T-cell (primary cell): ENCODE measurements at regions not wholly inside any gene's neighbourhood (a gene's known extent, or its start where the extent isn't known, plus 50 kb on each side); places are given as distances from the start of the nearest gene placed in this dataset.
"Not testable (repeated sequence)": the region's sequence is repeated elsewhere in the genome, so short reads cannot be mapped to it uniquely, and the experiment has no call there.

Source experiments
- ATAC-seq, 4 experiments: fragments of 200-7000 bp in 3 of 4; fragments of 150-1000 bp in 1 of 4; cut with Tn5 transposase; replicated peaks in 1 of 4; 1 replicate in 3 of 4; 2 replicates in 1 of 4; pipeline ENCODE4 v1.10.0; 2021; ENCODE audit warnings: moderate library complexity in 3 of 4, mild to moderate bottlenecking in 2 of 4, moderate number of reproducible peaks in 1 of 4
- CTCF ChIA-PET, 2 donors: fragments of 300-600 bp; sonication (Branson Sonifier 250); formaldehyde crosslinking; loops; one replicate each; lab custom pipeline; 2022; ENCODE audit warnings: antibody characterized with exemption in 2 of 2; lab: Charles Lee
- POLR2A ChIA-PET, 2 donors: fragments of 300-600 bp; sonication (Branson Sonifier 250); formaldehyde crosslinking; loops; one replicate each; lab custom pipeline; 2022; ENCODE audit warnings: antibody characterized with exemption in 2 of 2; lab: Charles Lee
- DNase-seq, 35 experiments: peaks; one replicate each; pipeline versions ENCODE4 v3.0.0 to v3.0.0-alpha.2; 2013 to 2023
- H3K27ac ChIP-seq: one replicate; pipeline ENCODE4 v1.5.1; 2013; ENCODE audit warnings: low read length
- H3K27me3 ChIP-seq, 2 experiments: replicated peaks in 1 of 2; 1 replicate in 1 of 2; 2 replicates in 1 of 2; pipeline versions ENCODE4 v1.6.1 to v1.7.0; 2013; ENCODE audit warnings: low read length in 1 of 2, mixed read lengths in 1 of 2; ENCODE audit not compliant: control insufficient read depth in 2 of 2, insufficient read depth in 2 of 2; ENCODE audit errors: extremely low read depth in 1 of 2
- H3K36me3 ChIP-seq, 2 donors: 1 replicate in 1 of 2; 2 replicates in 1 of 2; pipeline versions ENCODE4 v1.6.1 to v1.7.0; 2013; ENCODE audit warnings: low read length in 1 of 2; ENCODE audit not compliant: control insufficient read depth in 2 of 2, insufficient read depth in 1 of 2; ENCODE audit errors: extremely low read depth in 1 of 2
- H3K4me1 ChIP-seq, 2 experiments: 1 replicate in 1 of 2; 2 replicates in 1 of 2; pipeline versions ENCODE4 v1.6.1 to v1.7.0; 2013; ENCODE audit warnings: low read length in 2 of 2, mixed read lengths in 1 of 2; ENCODE audit not compliant: insufficient read depth in 2 of 2, control insufficient read depth in 1 of 2; ENCODE audit errors: extremely low read depth in 1 of 2
- H3K4me3 ChIP-seq, 2 donors: 1 replicate in 1 of 2; 2 replicates in 1 of 2; pipeline versions ENCODE4 v1.5.1 to v1.7.0; 2013; ENCODE audit warnings: mild to moderate bottlenecking in 2 of 2, low read length in 1 of 2, moderate library complexity in 1 of 2; ENCODE audit not compliant: control insufficient read depth in 1 of 2; ENCODE audit errors: extremely low read depth in 1 of 2
- H3K9me3 ChIP-seq: 2 replicates; pipeline ENCODE4 v1.7.0; 2013
- H3K27ac Mint-ChIP-seq, 2 donors: one replicate each; pipeline ENCODE4 v1.8.0; 2020 to 2021; ENCODE audit warnings: mild to moderate bottlenecking in 2 of 2, mixed read lengths in 2 of 2
- H3K27me3 Mint-ChIP-seq, 2 donors: one replicate each; pipeline ENCODE4 v1.8.0; 2021 to 2022; ENCODE audit warnings: mixed read lengths in 2 of 2
- H3K36me3 Mint-ChIP-seq: one replicate; pipeline ENCODE4 v1.8.0; 2021; ENCODE audit warnings: mixed read lengths
- H3K4me1 Mint-ChIP-seq, 3 donors: one replicate each; pipeline ENCODE4 v1.8.0; 2020 to 2022; ENCODE audit warnings: mixed read lengths in 3 of 3, mild to moderate bottlenecking in 1 of 3
- H3K4me3 Mint-ChIP-seq, 3 donors: one replicate each; pipeline ENCODE4 v1.8.0; 2020 to 2022; ENCODE audit warnings: mild to moderate bottlenecking in 3 of 3, mixed read lengths in 3 of 3, moderate library complexity in 3 of 3
- H3K9me3 Mint-ChIP-seq, 3 donors: one replicate each; pipeline ENCODE4 v1.8.0; 2020 to 2022; ENCODE audit warnings: mixed read lengths in 3 of 3
- WGBS: methylation state at CpG from one replicate; pipeline ENCODE4 v1.1.5; 2013; ENCODE audit warnings: missing lambda C conversion rate; ENCODE audit not compliant: insufficient coverage; 5-methylcytosine and 5-hydroxymethylcytosine counted together

- H3K9me3 ChIP-seq, H3K4me1 ChIP-seq, H3K27ac ChIP-seq, H3K27ac Mint-ChIP-seq, H3K9me3 Mint-ChIP-seq, H3K36me3 Mint-ChIP-seq, ATAC-seq, H3K27me3 ChIP-seq, POLR2A ChIA-PET, DNase-seq, CTCF ChIA-PET, H3K4me3 ChIP-seq, H3K4me1 Mint-ChIP-seq, H3K36me3 ChIP-seq, H3K4me3 Mint-ChIP-seq: not testable (repeated sequence)
- 97% methylated on average over 5 of the region's 21 CpGs for WGBS
- peaks cover 5 to 28% of the 10 kb centered on the region in 2 donors for H3K27me3 Mint-ChIP-seq
Measured at GRCh38 chrX:149420566-149420965, 84.5 kb downstream of the IDS start.

- H3K27ac Mint-ChIP-seq, result no peak overlapping the region
Measured at GRCh38 chrX:149398027-149398426, 107.1 kb downstream of the IDS start.

DNA sequence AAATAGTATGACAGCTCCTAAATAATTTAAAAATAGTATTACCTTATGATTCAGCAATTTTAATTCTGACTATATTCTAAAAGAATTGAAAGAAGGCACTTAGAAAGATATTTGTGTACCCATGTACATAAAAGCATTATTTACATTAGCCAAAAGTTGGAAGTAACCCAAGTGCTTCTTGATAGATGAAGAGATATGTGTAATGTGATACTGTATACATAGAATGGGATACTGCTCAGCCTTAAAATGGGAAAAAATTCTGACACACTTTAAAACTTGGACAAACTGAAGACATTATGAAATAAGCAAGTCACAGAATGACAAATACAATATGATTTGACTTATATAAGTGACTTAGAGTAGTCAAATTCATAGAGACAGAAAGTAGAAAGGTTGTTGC, 112.2 kb downstream of the IDS start:
- DNase-seq (no peak), ATAC-seq (no peak)
- Histone ChIP-seq H3K36me3 (no peaks in the 10 kb centered on the region), H3K27me3 (no peaks in the 10 kb centered on the region), H3K9me3 (no peaks in the 10 kb centered on the region), H3K4me1 (no peaks in the 10 kb centered on the region), H3K4me3 (no peak overlapping the region), H3K27ac (no peak overlapping the region)
- H3K36me3 Mint-ChIP-seq, result no peaks in the 10 kb centered on the region
- peaks cover 0 to 6% of the 10 kb centered on the region in 2 donors for H3K27me3 Mint-ChIP-seq
- ChIA-PET CTCF (no interaction called here), POLR2A (no interaction called here)
- H3K4me1 Mint-ChIP-seq, result no peaks in the 10 kb centered on the region
- no peak overlapping the region for H3K27ac Mint-ChIP-seq
- no peaks in the 10 kb centered on the region for H3K9me3 Mint-ChIP-seq
- H3K4me3 Mint-ChIP-seq, result no peak overlapping the region

More at GRCh38 chrX:149398027-149398426, 107.1 kb downstream of the IDS start:
- H3K4me1 ChIP-seq, result no peaks in the 10 kb centered on the region
- Mint-ChIP-seq H3K36me3 (no peaks in the 10 kb centered on the region), H3K4me1 (no peaks in the 10 kb centered on the region), H3K4me3 (no peak overlapping the region), H3K9me3 (no peaks in the 10 kb centered on the region), H3K27me3 (peaks cover 0 to 17% of the 10 kb centered on the region in 2 donors)
- ChIA-PET POLR2A (no interaction called here), CTCF (no interaction called here)
- no peak overlapping the region for H3K4me3 ChIP-seq
- no peak for ATAC-seq
- no peak overlapping the region for H3K27ac ChIP-seq
- no peaks in the 10 kb centered on the region for H3K9me3 ChIP-seq
- H3K36me3 ChIP-seq, result no peaks in the 10 kb centered on the region
- no peaks in the 10 kb centered on the region for H3K27me3 ChIP-seq
- no peak for DNase-seq
- WGBS, result no CpG with 5 or more reads among the region's 2 CpGs

DNA sequence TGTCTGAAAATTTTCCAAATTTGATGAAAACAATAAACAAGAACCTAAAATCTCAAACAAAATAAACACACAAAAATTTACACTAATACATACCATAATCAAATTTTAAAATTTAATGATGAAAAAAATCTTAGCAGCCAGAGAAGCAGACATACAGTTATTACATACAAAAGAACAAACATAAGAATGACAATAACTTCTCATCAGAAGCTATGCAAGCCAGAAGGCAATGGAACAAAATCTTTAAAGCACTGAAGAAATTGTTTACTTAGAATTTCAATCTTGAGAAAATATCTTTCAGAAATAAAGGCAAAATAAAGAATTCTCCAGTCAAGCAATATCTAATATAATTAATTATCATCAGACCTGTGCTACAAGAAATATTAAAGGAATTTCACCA, 121.3 kb downstream of the IDS start:
- ATAC-seq (no peak), DNase-seq (no peak)
- H3K9me3 ChIP-seq, result no peaks in the 10 kb centered on the region
- Mint-ChIP-seq H3K4me1 (no peaks in the 10 kb centered on the region), H3K27me3 (peaks cover 0 to 36% of the 10 kb centered on the region in 2 donors), H3K36me3 (no peaks in the 10 kb centered on the region), H3K27ac (no peak overlapping the region), H3K4me3 (no peak overlapping the region), H3K9me3 (peaks cover 2 to 7% (median 2%) of the 10 kb centered on the region in 3 donors)
- H3K36me3 ChIP-seq, result no peaks in the 10 kb centered on the region
- ChIA-PET POLR2A (no interaction called here), CTCF (no interaction called here)
- no peaks in the 10 kb centered on the region for H3K4me1 ChIP-seq
- H3K4me3 ChIP-seq, result no peak overlapping the region
- no peaks in the 10 kb centered on the region for H3K27me3 ChIP-seq
- H3K27ac ChIP-seq, result no peak overlapping the region

DNA sequence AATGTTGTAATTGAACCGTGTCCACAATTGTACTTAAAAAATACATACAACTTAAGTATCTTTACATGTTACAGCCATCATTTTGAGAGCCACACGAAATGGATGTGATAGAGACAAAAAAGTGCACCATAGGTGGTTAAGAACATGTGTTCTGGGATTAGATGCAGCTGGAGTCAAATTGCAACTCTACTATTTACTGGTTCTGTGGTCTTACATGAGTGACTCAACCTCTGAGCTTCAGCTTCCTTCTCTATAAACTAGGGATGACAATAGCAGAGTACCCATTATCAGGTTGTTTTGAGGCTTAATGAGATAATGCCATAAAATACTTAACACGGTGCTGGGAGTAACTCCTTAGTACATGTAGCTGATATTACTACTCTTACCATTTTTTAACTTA, 130.4 kb downstream of the IDS start:
- Histone ChIP-seq H3K27me3 (no peaks in the 10 kb centered on the region), H3K4me3 (no peak overlapping the region), H3K9me3 (no peaks in the 10 kb centered on the region), H3K4me1 (no peaks in the 10 kb centered on the region), H3K27ac (no peak overlapping the region), H3K36me3 (no peaks in the 10 kb centered on the region)
- H3K27me3 Mint-ChIP-seq, result peaks cover 2 to 23% of the 10 kb centered on the region in 2 donors
- no peaks in the 10 kb centered on the region for H3K9me3 Mint-ChIP-seq
- CTCF ChIA-PET, result no interaction called here
- H3K4me1 Mint-ChIP-seq, result no peaks in the 10 kb centered on the region
- POLR2A ChIA-PET, result no interaction called here
- ATAC-seq, result no peak
- no CpG with 5 or more reads among the region's 3 CpGs for WGBS
- H3K4me3 Mint-ChIP-seq, result no peak overlapping the region
- H3K27ac Mint-ChIP-seq, result no peak overlapping the region
- no peak for DNase-seq
- H3K36me3 Mint-ChIP-seq, result no peaks in the 10 kb centered on the region

- no peak overlapping the region for H3K4me3 ChIP-seq
- no peaks in the 10 kb centered on the region for H3K9me3 Mint-ChIP-seq
- CTCF ChIA-PET, result no interaction called here
- no CpG with 5 or more reads among the region's 2 CpGs for WGBS
- H3K36me3 Mint-ChIP-seq, result no peaks in the 10 kb centered on the region
- POLR2A ChIA-PET, result no interaction called here
- H3K27ac Mint-ChIP-seq, result no peak overlapping the region
- no peaks in the 10 kb centered on the region for H3K27me3 ChIP-seq
- no peak for DNase-seq
- no peaks in the 10 kb centered on the region for H3K4me1 ChIP-seq
- no peaks in the 10 kb centered on the region for H3K4me1 Mint-ChIP-seq
- H3K9me3 ChIP-seq, result no peaks in the 10 kb centered on the region
- H3K27me3 Mint-ChIP-seq, result peaks cover 2 to 25% of the 10 kb centered on the region in 2 donors
- H3K4me3 Mint-ChIP-seq, result no peak overlapping the region
- ATAC-seq, result no peak
- H3K27ac ChIP-seq, result no peak overlapping the region
- H3K36me3 ChIP-seq, result no peaks in the 10 kb centered on the region
Measured at GRCh38 chrX:149372866-149373265, 132.2 kb downstream of the IDS start.

DNA sequence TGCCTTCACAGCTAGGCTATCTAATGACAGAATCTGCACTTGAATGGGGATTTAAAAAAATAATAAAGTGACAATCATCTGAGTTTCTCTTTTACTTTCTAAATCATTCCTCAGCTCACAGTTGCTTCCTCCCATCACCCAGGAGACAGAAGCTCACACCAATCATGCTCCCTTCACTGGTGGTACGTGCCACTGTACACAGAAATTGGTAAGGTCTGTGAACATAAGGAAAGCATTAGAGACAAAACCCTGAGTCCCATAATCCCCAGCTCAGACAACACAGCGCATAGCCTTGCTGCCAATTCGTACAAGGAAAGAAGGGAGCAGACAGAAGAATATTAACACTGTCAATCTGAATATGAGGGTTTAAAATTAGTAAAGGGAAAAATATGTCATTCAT, 133.1 kb downstream of the IDS start:
- WGBS, result no CpG with 5 or more reads among the region's 3 CpGs
- no peaks in the 10 kb centered on the region for H3K9me3 Mint-ChIP-seq
- CTCF ChIA-PET, result no interaction called here
- H3K4me3 Mint-ChIP-seq, result no peak overlapping the region
- POLR2A ChIA-PET, result no interaction called here
- H3K27me3 Mint-ChIP-seq, result peaks cover 2 to 27% of the 10 kb centered on the region in 2 donors
- no peaks in the 10 kb centered on the region for H3K36me3 ChIP-seq
- H3K27me3 ChIP-seq, result no peaks in the 10 kb centered on the region
- no peak overlapping the region for H3K27ac Mint-ChIP-seq
- H3K27ac ChIP-seq, result no peak overlapping the region
- DNase-seq, result no peak
- no peaks in the 10 kb centered on the region for H3K4me1 ChIP-seq
- no peak for ATAC-seq
- H3K4me1 Mint-ChIP-seq, result no peaks in the 10 kb centered on the region
- no peaks in the 10 kb centered on the region for H3K36me3 Mint-ChIP-seq
- no peaks in the 10 kb centered on the region for H3K9me3 ChIP-seq
- H3K4me3 ChIP-seq, result no peak overlapping the region
